Gastroesophageal sphincter (tissue), 4 donors: ENCODE measurements at regions not wholly inside any gene's neighbourhood (a gene's known extent, or its start where the extent isn't known, plus 50 kb on each side); places are given as distances from the start of the nearest gene placed in this dataset.

ENCODE experiments used
- ATAC-seq: fragments of 150-250 bp; one replicate; pipeline ENCODE4 v1.9.1; 2016; ENCODE audit warnings: mild to moderate bottlenecking, moderate library complexity
- H3K27ac ChIP-seq, 4 donors: fragments of 200-600 bp; sonication (generic) in 3 of 4; 1 replicate in 3 of 4; 2 replicates in 1 of 4; pipeline ENCODE4 v1.5.1; 2016 to 2019
- H3K27me3 ChIP-seq: fragments of 200-600 bp; sonication (generic); one replicate; pipeline ENCODE4 v1.5.1; 2019
- H3K36me3 ChIP-seq, 2 donors: fragments of 200-600 bp; sonication (generic); one replicate each; pipeline ENCODE4 v1.5.1; 2019; ENCODE audit warnings: control low read depth in 1 of 2
- H3K4me1 ChIP-seq, 3 donors: fragments of 200-600 bp; sonication (generic); 1 replicate in 2 of 3; 2 replicates in 1 of 3; pipeline ENCODE4 v1.5.1; 2016 to 2019; ENCODE audit warnings: control low read depth in 2 of 3
- H3K4me3 ChIP-seq, 2 donors: fragments of 200-600 bp; sonication (generic); one replicate each; pipeline ENCODE4 v1.5.1; 2019; ENCODE audit warnings: mild to moderate bottlenecking in 1 of 2, moderate library complexity in 1 of 2
- H3K9me3 ChIP-seq, 3 donors: fragments of 200-600 bp; sonication (generic); one replicate each; pipeline ENCODE4 v1.5.1; 2017 to 2019; ENCODE audit warnings: control low read depth in 2 of 3
- CTCF ChIP-seq, 4 experiments: fragments of 200-600 bp in 2 of 4; fragments of 450-650 bp in 2 of 4; sonication (generic) in 1 of 4; IDR thresholded peaks; one replicate each; pipeline ENCODE4 v1.5.1; 2017 to 2019; ENCODE audit warnings: antibody characterized with exemption in 4 of 4, mild to moderate bottlenecking in 2 of 4, moderate library complexity in 2 of 4
- EP300 ChIP-seq: sonication (generic); formaldehyde crosslinking; IDR thresholded peaks from one replicate; pipeline ENCODE4 v1.6.1; 2017; ENCODE audit warnings: antibody characterized with exemption, mild to moderate bottlenecking
- POLR2A ChIP-seq, 2 donors: fragments of 450-650 bp; IDR thresholded peaks; one replicate each; pipeline ENCODE4 v1.6.1; 2017; ENCODE audit warnings: antibody characterized with exemption in 2 of 2, mild to moderate bottlenecking in 2 of 2, moderate library complexity in 1 of 2
- POLR2AphosphoS5 ChIP-seq: sonication (generic); formaldehyde crosslinking; IDR thresholded peaks from one replicate; pipeline ENCODE4 v1.6.1; 2017; ENCODE audit warnings: antibody characterized with exemption
- WGBS, 2 donors: methylation state at CpG; one replicate each; pipeline ENCODE4 v1.1.5; 2018; ENCODE audit warnings: low coverage in 1 of 2; 5-methylcytosine and 5-hydroxymethylcytosine counted together

GRCh38 chr18:60894254-60894945 lies 438.8 kb upstream of the CDH20 start:
- no peaks in the 10 kb centered on the region for H3K27me3 ChIP-seq
- 76 to 90% methylated on average over 7 to 8 of the region's 8 CpGs for WGBS, 2 donors
- TF ChIP-seq EP300 (no peak), POLR2A (IDR thresholded peaks at IDR 0.05) (no peak), CTCF (IDR thresholded peaks at IDR 0.05) (no peak), POLR2AphosphoS5 (no peak)
- no peak for ATAC-seq
- no peaks in the 10 kb centered on the region for H3K36me3 ChIP-seq
- H3K27ac ChIP-seq, result no peak overlapping the region
- no peaks in the 10 kb centered on the region for H3K9me3 ChIP-seq
- no peak overlapping the region for H3K4me3 ChIP-seq
- no peaks in the 10 kb centered on the region for H3K4me1 ChIP-seq

GRCh38 chr18:60895181-60895580 lies 438.0 kb upstream of the CDH20 start:
- Histone ChIP-seq H3K27me3 (no peaks in the 10 kb centered on the region), H3K4me1 (no peaks in the 10 kb centered on the region), H3K9me3 (no peaks in the 10 kb centered on the region), H3K36me3 (no peaks in the 10 kb centered on the region), H3K27ac (no peak overlapping the region), H3K4me3 (no peak overlapping the region)
- TF ChIP-seq POLR2AphosphoS5 (no peak), POLR2A (IDR thresholded peaks at IDR 0.05) (no peak), CTCF (IDR thresholded peaks at IDR 0.05) (no peak), EP300 (no peak)
- ATAC-seq, result no peak
- WGBS, 2 donors, result 66 to 67% methylated on average over 3 of the region's 3 CpGs

- Histone ChIP-seq H3K4me1 (no peaks in the 10 kb centered on the region), H3K27me3 (no peaks in the 10 kb centered on the region), H3K4me3 (no peak overlapping the region), H3K27ac (no peak overlapping the region), H3K9me3 (no peaks in the 10 kb centered on the region), H3K36me3 (no peaks in the 10 kb centered on the region)
- 73 to 87% methylated on average over 4 of the region's 4 CpGs for WGBS, 2 donors
- TF ChIP-seq POLR2AphosphoS5 (no peak), CTCF (IDR thresholded peaks at IDR 0.05) (no peak), POLR2A (IDR thresholded peaks at IDR 0.05) (no peak), EP300 (no peak)
- no peak for ATAC-seq
These were observed 435.1 kb upstream of the CDH20 start for GRCh38 chr18:60898111-60898510.

GRCh38 chr18:60905699-60906098 lies 427.5 kb upstream of the CDH20 start:
- H3K9me3 ChIP-seq, result no peaks in the 10 kb centered on the region
- no peaks in the 10 kb centered on the region for H3K36me3 ChIP-seq
- TF ChIP-seq CTCF (IDR thresholded peaks at IDR 0.05) (no peak), POLR2AphosphoS5 (no peak), POLR2A (IDR thresholded peaks at IDR 0.05) (no peak), EP300 (no peak)
- no peaks in the 10 kb centered on the region for H3K4me1 ChIP-seq
- no peak for ATAC-seq
- no peak overlapping the region for H3K27ac ChIP-seq
- H3K27me3 ChIP-seq, result no peaks in the 10 kb centered on the region
- H3K4me3 ChIP-seq, result no peak overlapping the region
- 47 to 64% methylated on average over 3 of the region's 3 CpGs for WGBS, 2 donors

- H3K27ac ChIP-seq, result no peak overlapping the region
- H3K9me3 ChIP-seq, result no peaks in the 10 kb centered on the region
- no peak for ATAC-seq
- no peaks in the 10 kb centered on the region for H3K27me3 ChIP-seq
- no peaks in the 10 kb centered on the region for H3K4me1 ChIP-seq
- no peak for TF ChIP-seq POLR2A (IDR thresholded peaks at IDR 0.05)
- TF ChIP-seq EP300, result no peak
- no peak for TF ChIP-seq POLR2AphosphoS5
- no peak for TF ChIP-seq CTCF (IDR thresholded peaks at IDR 0.05)
- no peak overlapping the region for H3K4me3 ChIP-seq
- no peaks in the 10 kb centered on the region for H3K36me3 ChIP-seq
These were observed 422.7 kb upstream of the CDH20 start for GRCh38 chr18:60910534-60910933.
